SJCRH30 (cell line): ENCODE measurements at regions not wholly inside any gene's neighbourhood (a gene's known extent, or its start where the extent isn't known, plus 50 kb on each side); places are given as distances from the start of the nearest gene placed in this dataset.
A peak's percentile ranks its signal among the peaks of the same experiment; 100 is the strongest.
"Not testable (repeated sequence)": the region's sequence is repeated elsewhere in the genome, so short reads cannot be mapped to it uniquely, and the experiment has no call there.

Experiments used
- DNase-seq, 2 experiments: peaks; one replicate each; pipeline ENCODE4 v3.0.0-alpha.2; 2015 to 2020
- H3K27ac ChIP-seq: fragments of 250-450 bp; sonication (Bioruptor Pico); 2 replicates; pipeline ENCODE4 v1.5.1; 2020; ENCODE audit warnings: mild to moderate bottlenecking, moderate library complexity
- H3K27me3 ChIP-seq: fragments of 250-450 bp; sonication (Bioruptor Pico); 2 replicates; pipeline ENCODE4 v1.5.1; 2020; ENCODE audit warnings: mild to moderate bottlenecking, moderate library complexity
- H3K36me3 ChIP-seq: fragments of 250-450 bp; sonication (Bioruptor Pico); 2 replicates; pipeline ENCODE4 v1.5.1; 2020; ENCODE audit warnings: mild to moderate bottlenecking, moderate library complexity
- H3K4me1 ChIP-seq: fragments of 250-450 bp; sonication (Bioruptor Pico); 2 replicates; pipeline ENCODE4 v1.5.1; 2020; ENCODE audit warnings: mild to moderate bottlenecking, moderate library complexity
- H3K4me3 ChIP-seq: fragments of 250-450 bp; sonication (Bioruptor Pico); 2 replicates; pipeline ENCODE4 v1.5.1; 2020; ENCODE audit warnings: mild to moderate bottlenecking, moderate library complexity
- H3K9me3 ChIP-seq: fragments of 250-450 bp; sonication (Bioruptor Pico); replicated peaks from 2 replicates; pipeline ENCODE4 v1.5.1; 2020; ENCODE audit warnings: mild to moderate bottlenecking, moderate library complexity

DNA sequence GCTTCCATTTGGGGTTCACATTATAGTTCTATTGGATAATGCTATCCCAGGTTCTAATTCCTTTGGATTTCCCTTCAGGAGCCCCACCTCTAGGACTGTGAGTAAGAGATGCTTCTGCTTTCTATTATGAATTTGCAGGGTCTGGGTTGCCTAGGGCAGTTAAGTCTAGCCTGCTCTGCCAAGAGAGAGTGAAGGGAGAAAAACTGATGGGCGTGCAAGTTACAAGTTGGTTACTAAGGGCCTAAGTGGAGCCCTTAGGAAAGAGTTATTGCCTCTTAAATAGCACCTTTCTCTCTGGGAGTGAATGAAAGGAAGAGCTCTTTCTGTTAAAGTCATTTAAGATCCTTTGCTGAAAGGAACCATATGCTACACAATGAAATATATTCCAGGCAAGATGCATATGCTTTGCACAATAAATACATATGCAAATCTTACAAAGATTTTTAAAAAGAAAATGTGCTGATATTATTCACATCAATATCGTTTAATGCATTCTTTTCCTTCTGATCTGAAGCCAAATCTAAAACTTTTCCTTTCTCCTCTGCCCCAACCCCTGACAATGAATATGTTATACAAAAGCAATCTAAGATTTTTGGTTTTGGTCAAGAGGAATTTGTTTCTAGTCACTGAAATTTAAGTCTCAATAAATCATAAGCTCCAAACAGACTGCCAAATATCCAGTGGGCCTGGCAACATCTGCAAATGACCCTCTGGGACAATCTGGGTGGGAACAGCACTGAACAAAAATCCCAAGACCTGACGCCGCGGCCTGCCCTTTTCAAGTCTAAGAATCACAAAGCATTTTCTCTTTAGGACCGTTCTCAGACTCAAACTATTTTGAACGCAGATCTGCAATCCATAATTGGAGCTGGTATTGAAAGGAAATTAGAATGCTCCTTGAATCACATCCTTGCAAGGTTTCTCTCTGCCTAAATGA lies 586.7 kb downstream of the ETNK1 start:
- Histone ChIP-seq H3K4me1 (no peaks in the 10 kb centered on the region), H3K4me3 (no peak overlapping the region), H3K27me3 (no peaks in the 10 kb centered on the region), H3K27ac (no peak overlapping the region), H3K9me3 (no peaks in the 10 kb centered on the region), H3K36me3 (no peaks in the 10 kb centered on the region)
- DNase-seq: no peak

DNA sequence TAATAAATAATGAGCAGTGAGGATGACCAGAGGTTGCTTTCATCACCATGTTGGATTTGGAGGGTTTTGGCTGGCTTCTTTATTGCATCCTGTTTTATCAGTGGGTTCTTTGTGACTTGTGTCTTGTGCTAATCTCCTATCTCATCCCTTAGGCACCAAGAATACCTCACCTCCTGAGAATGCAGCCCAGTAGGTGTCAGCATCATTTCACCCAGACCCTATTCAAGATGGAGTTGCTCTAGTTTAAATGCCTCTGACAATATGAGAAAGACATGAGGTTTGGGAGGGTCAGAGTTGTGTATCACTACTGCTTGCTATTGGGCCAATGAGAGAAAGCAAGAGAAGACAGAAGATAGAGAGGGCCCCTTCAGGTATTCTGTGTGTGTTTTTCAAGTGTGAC lies 592.2 kb downstream of the ETNK1 start:
- H3K27me3 ChIP-seq: no peaks in the 10 kb centered on the region
- peak in 1 of 2 experiments; percentile 22 for DNase-seq
- H3K27ac ChIP-seq: no peak overlapping the region
- no peak overlapping the region for H3K4me3 ChIP-seq
- peaks cover 6% of the 10 kb centered on the region for H3K4me1 ChIP-seq
- no peaks in the 10 kb centered on the region for H3K9me3 ChIP-seq
- no peaks in the 10 kb centered on the region; the same call in 1 of the 2 replicates for H3K36me3 ChIP-seq

DNA sequence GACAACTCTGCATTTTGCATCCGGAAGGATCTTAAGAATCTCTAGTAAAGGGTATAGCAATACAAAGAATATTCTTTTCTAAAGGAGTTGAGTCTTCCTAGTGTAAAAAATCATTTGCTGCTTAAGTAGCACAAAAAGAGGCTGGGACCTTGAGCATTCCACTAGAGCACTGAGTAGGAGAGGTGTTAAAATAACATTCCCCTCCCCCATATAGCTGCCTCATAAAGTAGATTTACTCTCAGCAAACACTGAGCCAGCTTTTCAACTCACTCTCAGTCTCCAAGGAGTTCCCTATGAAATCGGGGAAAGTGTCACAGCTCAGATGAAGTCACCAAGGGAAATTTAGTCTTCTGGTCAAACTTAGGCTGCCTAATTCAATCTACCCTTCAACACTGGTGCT lies 592.7 kb downstream of the ETNK1 start:
- H3K27ac ChIP-seq: no peak overlapping the region
- H3K4me1 ChIP-seq: peaks cover 10% of the 10 kb centered on the region
- H3K4me3 ChIP-seq: no peak overlapping the region

DNA sequence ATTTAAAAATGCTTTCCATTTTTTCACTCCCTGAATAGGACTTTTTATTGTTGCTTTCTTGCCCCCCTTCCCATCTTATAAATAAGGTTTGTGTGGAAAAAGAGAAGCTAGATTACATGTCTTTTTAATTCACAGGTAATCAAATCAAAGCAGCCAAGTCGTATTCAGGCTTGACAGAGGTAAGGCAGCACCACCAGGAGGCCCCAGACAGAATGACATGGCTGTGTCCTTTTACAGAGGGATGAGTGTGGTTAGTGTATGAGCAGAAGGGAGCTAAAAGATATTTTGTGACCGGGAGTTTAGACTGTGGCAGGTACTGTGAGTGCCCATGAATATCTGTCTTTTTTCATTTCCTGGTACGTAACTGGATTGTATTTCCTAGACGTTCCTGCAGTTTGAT lies 596.1 kb downstream of the ETNK1 start:
- Histone ChIP-seq H3K9me3 (no peaks in the 10 kb centered on the region), H3K36me3 (no peaks in the 10 kb centered on the region; the same call in 1 of the 2 replicates), H3K4me3 (no peak overlapping the region), H3K4me1 (peaks cover 10% of the 10 kb centered on the region), H3K27me3 (no peaks in the 10 kb centered on the region), H3K27ac (no peak overlapping the region)
- DNase-seq: peak; percentile 4 to 30

More for the DNA sequence above, 592.7 kb downstream of the ETNK1 start:
- Histone ChIP-seq H3K9me3 (no peaks in the 10 kb centered on the region), H3K27me3 (no peaks in the 10 kb centered on the region), H3K36me3 (no peaks in the 10 kb centered on the region; the same call in 1 of the 2 replicates)
- no peak for DNase-seq

DNA sequence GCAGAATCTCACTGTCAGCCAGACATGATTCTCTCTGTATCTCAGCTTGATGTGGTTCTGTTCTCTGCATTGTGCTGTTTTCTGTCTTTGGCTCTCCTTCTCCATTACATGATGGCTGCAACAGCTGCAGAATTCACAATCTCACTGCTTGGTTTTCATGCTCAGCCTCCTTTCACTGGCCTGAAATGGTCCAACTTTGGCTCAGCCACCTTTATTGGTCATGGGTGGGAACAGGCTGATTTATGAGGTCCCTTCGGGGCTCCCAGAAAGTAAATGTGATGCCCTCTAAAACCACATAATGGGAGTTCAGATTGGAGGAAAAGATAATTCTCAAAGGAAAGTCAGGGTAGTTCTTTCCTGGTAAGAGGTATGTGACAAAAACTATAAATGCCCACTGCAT lies 597.0 kb downstream of the ETNK1 start:
- DNase-seq: peak; percentile 58 to 75
- no peaks in the 10 kb centered on the region for H3K27me3 ChIP-seq
- H3K4me1 ChIP-seq: peaks cover 10% of the 10 kb centered on the region
- no peaks in the 10 kb centered on the region for H3K9me3 ChIP-seq
- H3K4me3 ChIP-seq: no peak overlapping the region
- H3K27ac ChIP-seq: no peak overlapping the region; the same call in 1 of the 2 replicates
- H3K36me3 ChIP-seq: no peaks in the 10 kb centered on the region; the same call in 1 of the 2 replicates

DNA sequence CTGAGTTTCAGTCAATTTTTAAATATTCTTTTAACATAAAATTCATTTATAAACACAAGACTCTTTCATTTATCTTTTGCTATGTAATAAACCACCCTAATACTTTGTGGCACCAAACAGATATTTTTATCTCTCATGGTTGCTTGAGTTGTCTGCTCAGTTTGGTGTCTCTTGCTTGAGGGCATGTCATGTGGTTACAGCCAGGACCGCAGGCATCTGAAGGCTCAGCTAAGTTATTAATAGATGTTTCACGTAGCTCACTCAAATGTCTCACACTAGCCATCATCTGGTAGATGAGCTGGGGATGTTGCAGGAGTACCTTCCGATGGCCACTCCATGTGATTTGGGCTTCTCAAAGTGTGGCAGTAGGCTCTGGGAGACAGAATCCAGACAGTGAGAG lies 597.8 kb downstream of the ETNK1 start:
- Histone ChIP-seq H3K4me1 (peaks cover 10% of the 10 kb centered on the region), H3K27me3 (no peaks in the 10 kb centered on the region), H3K9me3 (no peaks in the 10 kb centered on the region), H3K36me3 (no peaks in the 10 kb centered on the region; the same call in 1 of the 2 replicates), H3K27ac (no peak overlapping the region), H3K4me3 (no peak overlapping the region)
- peak; percentile 25 to 45 for DNase-seq

DNA sequence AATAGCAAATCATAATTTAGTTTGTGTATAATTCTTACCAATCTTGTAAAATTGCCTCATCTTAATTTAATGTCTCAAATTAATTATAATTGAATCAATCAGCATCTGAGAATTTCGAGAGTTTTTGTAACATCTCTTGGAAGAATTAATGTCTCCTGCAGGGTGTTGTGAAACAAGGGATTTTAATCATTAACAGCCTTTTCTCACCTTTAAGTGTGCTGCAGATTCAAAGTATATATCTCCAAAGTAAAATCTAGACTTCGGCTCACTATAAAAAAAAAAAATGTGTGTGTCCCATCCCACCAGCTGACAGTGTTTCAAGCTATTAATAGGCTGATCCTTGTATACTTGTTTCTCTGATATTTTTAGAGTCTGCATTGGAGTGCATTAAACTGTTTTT lies 603.1 kb downstream of the ETNK1 start:
- Histone ChIP-seq H3K27me3 (no peaks in the 10 kb centered on the region), H3K4me3 (no peak overlapping the region), H3K36me3 (no peaks in the 10 kb centered on the region), H3K9me3 (no peaks in the 10 kb centered on the region), H3K27ac (no peak overlapping the region), H3K4me1 (no peaks in the 10 kb centered on the region)
- no peak for DNase-seq

DNA sequence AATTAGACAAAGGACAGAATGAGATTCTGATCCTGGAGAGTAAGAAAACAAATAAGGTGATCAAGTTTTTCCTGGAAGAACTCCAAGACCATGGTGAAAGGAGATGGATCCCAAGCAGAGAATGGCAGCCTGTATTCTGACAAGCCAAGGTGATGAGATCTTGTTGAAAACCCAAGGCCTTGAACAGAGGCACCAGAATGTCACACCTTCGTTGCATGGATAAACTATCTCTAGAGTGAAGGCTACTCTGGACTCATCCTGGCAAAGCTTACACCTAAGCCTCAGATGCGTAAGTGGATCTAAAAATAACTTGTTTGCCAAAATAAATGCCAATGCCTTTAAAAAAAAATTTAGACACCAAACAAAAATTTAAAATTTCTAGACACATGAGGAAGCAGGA lies 605.9 kb downstream of the ETNK1 start:
- no peak for DNase-seq
- H3K27me3 ChIP-seq: no peaks in the 10 kb centered on the region
- no peaks in the 10 kb centered on the region for H3K9me3 ChIP-seq
- no peak overlapping the region for H3K27ac ChIP-seq
- H3K4me3 ChIP-seq: no peak overlapping the region
- no peaks in the 10 kb centered on the region for H3K4me1 ChIP-seq
- H3K36me3 ChIP-seq: no peaks in the 10 kb centered on the region

DNA sequence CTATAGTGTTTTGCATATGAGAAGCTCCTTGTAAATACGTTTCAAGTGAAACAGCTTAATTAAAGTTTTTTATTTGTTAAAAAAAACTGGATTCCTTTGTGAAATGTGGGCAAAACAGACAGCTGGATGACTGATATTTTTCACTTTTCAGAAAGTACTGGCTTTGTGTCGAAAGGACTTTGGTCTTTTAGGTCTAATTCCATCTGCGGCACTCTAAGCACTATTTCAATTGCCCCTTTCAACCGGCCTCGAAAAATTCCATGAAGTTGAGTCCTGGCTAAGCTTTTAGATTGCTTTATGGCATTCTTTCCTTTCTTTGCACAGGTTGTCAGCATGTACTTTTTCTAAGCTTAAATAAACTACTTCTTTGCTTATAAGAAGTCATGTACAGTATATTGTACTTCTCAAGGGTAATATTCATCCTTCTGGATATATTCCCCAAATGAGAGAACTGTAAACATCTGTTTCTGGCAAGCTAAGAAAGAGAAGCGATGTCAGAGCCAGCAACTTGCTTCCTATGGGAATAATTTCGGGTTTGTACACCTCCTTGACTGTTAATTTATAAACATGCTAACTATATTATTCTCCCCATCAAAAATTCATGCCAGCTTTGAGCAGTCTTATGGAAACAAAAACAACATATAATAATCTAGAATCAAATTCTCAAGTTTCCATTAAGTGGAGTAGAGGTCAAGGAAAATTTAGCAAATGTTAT lies 611.3 kb downstream of the ETNK1 start:
- H3K36me3 ChIP-seq: no peaks in the 10 kb centered on the region
- no peak overlapping the region for H3K27ac ChIP-seq
- H3K4me1 ChIP-seq: no peaks in the 10 kb centered on the region
- H3K27me3 ChIP-seq: no peaks in the 10 kb centered on the region
- H3K4me3 ChIP-seq: no peak overlapping the region
- DNase-seq: no peak
- no peaks in the 10 kb centered on the region for H3K9me3 ChIP-seq

DNA sequence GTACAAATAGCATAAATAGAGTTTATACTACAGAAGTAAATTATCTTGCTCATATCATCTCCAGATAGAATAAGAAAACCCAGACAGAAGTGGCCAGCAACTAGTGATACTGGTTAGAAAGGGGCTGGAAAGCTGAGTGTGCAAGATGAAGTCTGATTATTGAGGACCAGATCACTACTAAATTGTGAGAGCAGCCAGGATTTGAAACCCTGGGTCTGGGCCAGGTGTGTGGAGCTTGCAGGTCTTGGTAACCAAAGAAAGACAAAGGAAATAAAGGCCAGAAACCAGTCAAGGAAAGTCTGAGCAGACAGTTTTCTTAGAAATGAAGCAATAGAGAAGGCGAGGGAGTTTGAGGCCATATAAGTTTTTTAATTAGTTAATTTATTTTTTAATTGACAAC lies 611.8 kb downstream of the ETNK1 start:
- no peaks in the 10 kb centered on the region for H3K27me3 ChIP-seq
- H3K4me3 ChIP-seq: no peak overlapping the region
- no peak overlapping the region for H3K27ac ChIP-seq
- H3K4me1 ChIP-seq: no peaks in the 10 kb centered on the region
- DNase-seq: no peak
- no peaks in the 10 kb centered on the region for H3K9me3 ChIP-seq
- H3K36me3 ChIP-seq: no peaks in the 10 kb centered on the region

DNA sequence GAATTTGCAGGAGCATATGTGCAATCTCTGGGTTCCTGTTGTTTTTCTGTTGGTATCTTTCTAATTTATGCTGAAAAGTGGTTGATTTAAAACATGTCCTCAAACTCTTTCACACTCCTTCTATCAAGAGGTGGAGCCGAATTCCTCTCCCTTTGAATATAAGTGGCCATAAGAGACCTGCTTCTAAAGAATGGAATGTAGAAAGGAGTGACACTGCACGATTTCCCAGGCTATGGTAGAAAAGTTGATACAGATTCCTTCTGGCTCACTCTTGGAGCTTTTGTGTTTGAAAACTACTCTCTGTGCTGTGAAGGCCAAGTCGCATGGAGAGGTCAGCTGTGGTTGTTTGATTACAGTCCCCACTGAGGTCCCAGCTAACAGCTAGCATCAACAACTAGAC lies 613.2 kb downstream of the ETNK1 start:
- no peaks in the 10 kb centered on the region for H3K27me3 ChIP-seq
- DNase-seq: no peak
- H3K4me3 ChIP-seq: no peak overlapping the region
- H3K4me1 ChIP-seq: no peaks in the 10 kb centered on the region
- H3K36me3 ChIP-seq: no peaks in the 10 kb centered on the region
- H3K9me3 ChIP-seq: no peaks in the 10 kb centered on the region
- H3K27ac ChIP-seq: no peak overlapping the region

DNA sequence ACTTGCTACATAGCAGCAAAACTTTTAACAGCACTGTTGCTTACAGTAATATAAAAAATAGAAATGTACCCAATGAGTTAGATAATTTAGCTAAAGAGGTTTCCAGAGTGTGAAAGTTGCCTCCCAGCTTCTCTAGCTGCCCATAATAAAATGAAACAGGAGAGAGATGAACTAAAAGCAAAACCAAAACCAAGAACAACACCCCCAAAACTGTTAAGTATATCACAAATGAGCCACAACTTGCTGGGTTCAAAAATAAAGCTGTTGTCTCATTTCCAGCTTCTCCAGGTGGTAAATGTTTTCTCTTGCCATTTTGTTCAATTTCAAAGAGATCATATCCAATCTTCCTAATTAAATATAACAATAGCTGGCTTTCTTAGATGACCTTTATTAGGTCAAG lies 614.0 kb downstream of the ETNK1 start:
- no peak for DNase-seq
- Histone ChIP-seq H3K27ac (no peak overlapping the region), H3K4me1 (no peaks in the 10 kb centered on the region), H3K9me3 (no peaks in the 10 kb centered on the region), H3K4me3 (no peak overlapping the region), H3K27me3 (no peaks in the 10 kb centered on the region), H3K36me3 (no peaks in the 10 kb centered on the region)

DNA sequence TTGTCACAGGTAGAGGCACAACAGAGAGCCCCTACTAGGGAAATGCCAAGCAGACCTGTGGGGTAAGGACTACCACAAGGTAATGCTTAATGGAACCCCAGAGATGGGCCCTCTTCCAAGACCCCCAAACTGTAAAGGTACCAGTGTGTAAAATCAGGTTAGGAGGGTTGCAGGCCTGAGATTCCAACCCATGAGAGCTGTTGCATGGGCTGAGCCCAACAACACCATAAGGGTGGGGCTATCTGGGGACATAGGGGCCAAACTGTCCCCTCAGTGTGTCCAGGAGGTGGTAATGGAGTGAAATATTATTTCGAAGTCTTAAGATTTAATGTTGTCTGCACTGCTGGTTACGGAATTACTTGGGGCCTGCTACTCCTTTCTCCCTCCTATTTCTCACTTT lies 620.2 kb downstream of the ETNK1 start:
- Histone ChIP-seq H3K36me3 (no peaks in the 10 kb centered on the region), H3K27ac (no peak overlapping the region), H3K27me3 (no peaks in the 10 kb centered on the region), H3K9me3 (no peaks in the 10 kb centered on the region), H3K4me1 (no peaks in the 10 kb centered on the region), H3K4me3 (no peak overlapping the region)
- DNase-seq: no peak

DNA sequence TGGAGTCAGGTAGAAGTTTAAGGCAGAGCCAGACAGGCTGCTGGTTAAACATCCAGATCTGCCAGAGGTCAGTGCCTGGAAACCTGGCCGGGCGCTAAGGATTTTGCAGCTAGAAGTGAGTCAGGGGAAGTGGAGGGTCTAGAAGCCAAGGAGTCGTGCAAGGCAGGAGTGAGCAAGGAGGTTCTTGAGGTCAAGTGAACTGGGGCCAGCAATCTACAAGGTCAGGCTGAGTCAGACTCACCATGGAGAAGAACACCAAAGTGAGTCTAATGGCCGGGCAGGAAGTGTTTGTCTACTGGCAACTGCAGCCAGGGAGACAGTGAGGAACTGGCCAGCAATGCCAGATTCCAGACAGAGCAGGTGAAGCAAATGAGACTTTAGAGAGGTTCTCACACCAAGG lies 628.2 kb downstream of the ETNK1 start:
- no peak for DNase-seq

DNA sequence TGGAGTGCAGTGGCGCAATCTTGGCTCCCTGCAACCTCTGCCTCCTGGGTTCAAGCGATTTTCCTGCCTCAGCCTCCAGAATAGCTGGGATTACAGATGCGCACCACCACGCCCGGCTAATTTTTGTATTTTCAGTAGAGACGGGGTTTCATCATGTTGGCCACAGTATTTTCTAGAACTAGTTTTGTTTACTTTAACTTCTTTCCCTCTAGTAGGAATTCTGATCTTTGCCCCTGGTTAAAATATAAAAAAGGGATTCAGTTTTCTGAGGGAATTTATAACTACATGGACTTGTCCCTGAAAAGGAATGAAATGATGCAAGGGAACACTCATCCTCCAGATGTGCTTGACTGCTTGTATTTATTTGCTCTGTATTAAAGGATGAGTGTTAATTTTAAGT lies 628.9 kb downstream of the ETNK1 start:
- DNase-seq, H3K9me3 ChIP-seq, H3K27ac ChIP-seq, H3K4me3 ChIP-seq, H3K27me3 ChIP-seq, H3K36me3 ChIP-seq, H3K4me1 ChIP-seq: not testable (repeated sequence)

More for the DNA sequence above, 628.2 kb downstream of the ETNK1 start:
- H3K36me3 ChIP-seq: no peaks in the 10 kb centered on the region
- no peaks in the 10 kb centered on the region for H3K9me3 ChIP-seq
- H3K4me3 ChIP-seq: no peak overlapping the region
- no peaks in the 10 kb centered on the region for H3K4me1 ChIP-seq
- H3K27me3 ChIP-seq: no peaks in the 10 kb centered on the region
- no peak overlapping the region for H3K27ac ChIP-seq
